Left ventricle myocardium inferior (tissue), 1 donor: ENCODE measurements at regions not wholly inside any gene's neighbourhood (a gene's known extent, or its start where the extent isn't known, plus 50 kb on each side); places are given as distances from the start of the nearest gene placed in this dataset.

Experiments
- DNase-seq: peaks from one replicate; pipeline ENCODE4 v3.0.0-alpha.2; 2020
- H3K27ac ChIP-seq: fragments of 200-600 bp; replicated peaks from 2 replicates; pipeline ENCODE4 v1.8.0; 2021
- H3K27me3 ChIP-seq: fragments of 200-600 bp; 2 replicates; pipeline ENCODE4 v1.8.0; 2021; ENCODE audit warnings: low read depth
- H3K36me3 ChIP-seq: fragments of 200-600 bp; 2 replicates; pipeline ENCODE4 v1.8.0; 2021
- H3K4me1 ChIP-seq: fragments of 200-600 bp; 2 replicates; pipeline ENCODE4 v1.8.0; 2021
- H3K4me3 ChIP-seq: fragments of 200-600 bp; 2 replicates; pipeline ENCODE4 v1.8.0; 2021; ENCODE audit warnings: mild to moderate bottlenecking, moderate library complexity
- H3K9me3 ChIP-seq: fragments of 200-600 bp; replicated peaks from 2 replicates; pipeline ENCODE4 v1.8.0; 2021
- intact Hi-C: fragments of 100-400 bp; cut with micrococcal nuclease; formaldehyde crosslinking; loops from one replicate; pipeline ENCODE4 v1.11.0; 2022
- TF ChIP-seq, protein P1 (sequence below): fragments of 200-600 bp; IDR thresholded peaks from 2 replicates; pipeline ENCODE4 v1.8.0; 2021; ENCODE audit warnings: antibody characterized with exemption, mild to moderate bottlenecking, borderline replicate concordance
- donor health status: DM: no; HTN: yes; CAD: no; lungs with severe emphysema.

- no peak overlapping the region for H3K27ac ChIP-seq
- H3K4me3 ChIP-seq = no peak overlapping the region
- no peak for DNase-seq
- no peaks in the 10 kb centered on the region for H3K27me3 ChIP-seq
- H3K4me1 ChIP-seq = no peaks in the 10 kb centered on the region
- intact Hi-C loops = no loop called here
- TF ChIP-seq, protein P1, sequence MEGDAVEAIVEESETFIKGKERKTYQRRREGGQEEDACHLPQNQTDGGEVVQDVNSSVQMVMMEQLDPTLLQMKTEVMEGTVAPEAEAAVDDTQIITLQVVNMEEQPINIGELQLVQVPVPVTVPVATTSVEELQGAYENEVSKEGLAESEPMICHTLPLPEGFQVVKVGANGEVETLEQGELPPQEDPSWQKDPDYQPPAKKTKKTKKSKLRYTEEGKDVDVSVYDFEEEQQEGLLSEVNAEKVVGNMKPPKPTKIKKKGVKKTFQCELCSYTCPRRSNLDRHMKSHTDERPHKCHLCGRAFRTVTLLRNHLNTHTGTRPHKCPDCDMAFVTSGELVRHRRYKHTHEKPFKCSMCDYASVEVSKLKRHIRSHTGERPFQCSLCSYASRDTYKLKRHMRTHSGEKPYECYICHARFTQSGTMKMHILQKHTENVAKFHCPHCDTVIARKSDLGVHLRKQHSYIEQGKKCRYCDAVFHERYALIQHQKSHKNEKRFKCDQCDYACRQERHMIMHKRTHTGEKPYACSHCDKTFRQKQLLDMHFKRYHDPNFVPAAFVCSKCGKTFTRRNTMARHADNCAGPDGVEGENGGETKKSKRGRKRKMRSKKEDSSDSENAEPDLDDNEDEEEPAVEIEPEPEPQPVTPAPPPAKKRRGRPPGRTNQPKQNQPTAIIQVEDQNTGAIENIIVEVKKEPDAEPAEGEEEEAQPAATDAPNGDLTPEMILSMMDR = no peak
- peaks cover 26% of the 10 kb centered on the region for H3K9me3 ChIP-seq
- H3K36me3 ChIP-seq = no peaks in the 10 kb centered on the region
Measured at GRCh38 chr12:67568055-67568454, 80.5 kb upstream of the DYRK2 start.

- H3K4me1 ChIP-seq = no peaks in the 10 kb centered on the region
- H3K9me3 ChIP-seq = no peaks in the 10 kb centered on the region
- H3K27me3 ChIP-seq = no peaks in the 10 kb centered on the region
- no peak overlapping the region for H3K27ac ChIP-seq
- H3K36me3 ChIP-seq = no peaks in the 10 kb centered on the region
- DNase-seq = no peak
- no peak overlapping the region for H3K4me3 ChIP-seq
- TF ChIP-seq, protein P1 = no peak
- intact Hi-C loops = no loop called here
Measured at GRCh38 chr12:67572492-67572891, 76.1 kb upstream of the DYRK2 start.

DNA sequence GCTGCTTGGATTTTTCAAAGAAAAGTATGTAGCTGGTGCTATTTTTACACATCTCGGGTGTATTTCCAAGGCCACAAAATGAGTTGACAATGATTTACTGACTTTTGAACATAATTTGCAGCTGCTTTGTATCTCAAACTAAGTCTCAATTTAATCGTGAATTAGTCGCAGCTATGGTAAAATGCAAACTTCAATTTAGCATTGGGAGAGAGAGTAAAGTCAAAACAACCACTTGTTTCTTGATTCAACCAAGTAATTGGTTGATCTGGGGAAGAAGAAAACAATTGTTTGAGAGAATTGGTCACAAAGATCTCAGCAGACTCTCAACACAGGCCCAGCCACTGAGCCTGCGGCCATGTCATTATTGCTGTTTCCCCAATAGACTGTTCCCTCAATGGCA lies 75.0 kb upstream of the DYRK2 start:
- Histone ChIP-seq H3K27ac (no peak overlapping the region), H3K27me3 (no peaks in the 10 kb centered on the region), H3K4me1 (no peaks in the 10 kb centered on the region), H3K4me3 (no peak overlapping the region), H3K9me3 (no peaks in the 10 kb centered on the region), H3K36me3 (no peaks in the 10 kb centered on the region)
- no peak for DNase-seq
- TF ChIP-seq, protein P1 = no peak
- intact Hi-C loops = no loop called here

DNA sequence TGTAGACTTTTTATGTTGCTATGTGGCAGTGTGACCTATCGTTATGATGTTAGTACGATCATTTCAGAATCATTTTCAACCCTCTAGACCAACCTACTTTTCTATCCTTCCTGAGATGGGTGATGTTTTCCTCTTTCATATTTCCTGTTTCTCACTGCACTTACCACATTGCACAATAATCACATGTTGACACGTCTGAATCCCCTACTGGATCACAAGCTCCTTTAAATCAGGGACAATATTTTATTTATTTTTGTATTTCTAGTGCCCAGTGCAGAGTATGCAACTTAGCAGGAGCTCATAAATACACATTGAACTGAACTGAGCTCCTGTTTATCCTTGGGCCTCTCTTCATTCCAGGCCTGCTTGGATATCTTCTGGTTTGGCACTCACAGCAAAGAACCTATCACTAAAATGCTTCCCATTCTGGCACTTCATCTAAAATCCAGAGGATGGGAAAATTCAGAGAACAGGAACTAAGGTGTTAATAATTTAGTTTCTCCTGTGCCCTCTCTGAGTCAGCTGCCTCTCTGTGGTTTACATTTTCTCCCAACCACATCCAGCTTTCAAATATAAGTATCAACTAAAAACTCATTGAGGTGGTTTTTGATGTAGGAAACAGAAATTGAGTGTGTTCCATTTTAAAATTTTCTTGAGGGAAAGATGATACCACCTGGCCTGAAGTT lies 69.4 kb upstream of the DYRK2 start:
- Histone ChIP-seq H3K4me3 (no peak overlapping the region), H3K27ac (no peak overlapping the region), H3K4me1 (peaks cover 5% of the 10 kb centered on the region), H3K9me3 (no peaks in the 10 kb centered on the region), H3K36me3 (no peaks in the 10 kb centered on the region), H3K27me3 (no peaks in the 10 kb centered on the region)
- intact Hi-C loops = no loop called here
- no peak for DNase-seq
- TF ChIP-seq, protein P1 = no peak

DNA sequence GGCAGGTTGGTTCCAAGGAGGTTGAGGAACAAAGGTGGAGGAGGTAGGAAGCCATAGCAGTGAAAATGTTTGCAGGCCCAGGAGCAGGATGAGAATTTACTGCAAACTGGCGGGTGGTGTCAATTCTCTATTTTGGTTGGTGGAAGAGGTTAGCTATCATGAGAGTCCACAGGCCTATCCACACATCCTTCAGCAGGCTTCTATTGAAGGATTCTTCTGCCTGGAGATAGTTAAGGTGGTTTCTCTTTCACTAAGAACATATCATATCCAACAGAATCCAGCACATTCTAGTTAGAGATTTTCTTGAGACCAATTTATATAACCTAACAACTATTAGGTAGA lies 68.9 kb upstream of the DYRK2 start:
- Histone ChIP-seq H3K27me3 (no peaks in the 10 kb centered on the region), H3K27ac (no peak overlapping the region), H3K9me3 (no peaks in the 10 kb centered on the region), H3K36me3 (no peaks in the 10 kb centered on the region), H3K4me3 (no peak overlapping the region), H3K4me1 (peaks cover 5% of the 10 kb centered on the region)
- intact Hi-C loops = no loop called here
- DNase-seq = no peak
- TF ChIP-seq, protein P1 = no peak
